K562 (cell line): ENCODE measurements at regions not wholly inside any gene's neighbourhood (a gene's known extent, or its start where the extent isn't known, plus 50 kb on each side); places are given as distances from the start of the nearest gene placed in this dataset.

Experiments
- HEY1 ChIP-seq: fragments of 250-450 bp; sonication (Bioruptor Pico); IDR thresholded peaks from 2 replicates; pipeline ENCODE4 v1.5.0; 2020; ENCODE audit warnings: mild to moderate bottlenecking, moderate library complexity, borderline replicate concordance
- KAT2B ChIP-seq: IDR thresholded peaks from one replicate; pipeline ENCODE4 v1.6.1; 2012; ENCODE audit warnings: low read depth, mild to moderate bottlenecking, control low read depth, inconsistent platforms, low read length, moderate library complexity
- L3MBTL2 ChIP-seq: fragments of 450-650 bp; IDR thresholded peaks from 2 replicates; pipeline ENCODE4 v1.6.1; 2016; ENCODE audit warnings: mild to moderate bottlenecking, moderate library complexity
- PCBP2 ChIP-seq: fragments of 200-400 bp; formaldehyde crosslinking; IDR thresholded peaks from 2 replicates; pipeline ENCODE4 v1.6.1; 2018; ENCODE audit warnings: low read length, low read depth, mild to moderate bottlenecking, moderate library complexity; ENCODE audit not compliant: poor library complexity, severe bottlenecking
- SREBF1 ChIP-seq: fragments of 150-350 bp; IDR thresholded peaks from 2 replicates; pipeline ENCODE4 v1.6.1; 2014; ENCODE audit warnings: antibody characterized with exemption, low read depth, low read length, borderline replicate concordance
- ZNF184 ChIP-seq: sonication (generic); formaldehyde crosslinking; IDR thresholded peaks from 2 replicates; pipeline ENCODE4 v1.5.0; 2020; ENCODE audit warnings: missing genetic modification reagents
- TF ChIP-seq, protein P1 (sequence below): sonication (generic); formaldehyde crosslinking; IDR thresholded peaks from 2 replicates; pipeline ENCODE4 v1.8.0; 2022; ENCODE audit warnings: mild to moderate bottlenecking, missing genetic modification reagents
- TF ChIP-seq, protein P2 (sequence below): sonication (generic); formaldehyde crosslinking; IDR thresholded peaks from 2 replicates; pipeline ENCODE4 v1.8.0; 2022; ENCODE audit warnings: mild to moderate bottlenecking, missing genetic modification reagents

DNA sequence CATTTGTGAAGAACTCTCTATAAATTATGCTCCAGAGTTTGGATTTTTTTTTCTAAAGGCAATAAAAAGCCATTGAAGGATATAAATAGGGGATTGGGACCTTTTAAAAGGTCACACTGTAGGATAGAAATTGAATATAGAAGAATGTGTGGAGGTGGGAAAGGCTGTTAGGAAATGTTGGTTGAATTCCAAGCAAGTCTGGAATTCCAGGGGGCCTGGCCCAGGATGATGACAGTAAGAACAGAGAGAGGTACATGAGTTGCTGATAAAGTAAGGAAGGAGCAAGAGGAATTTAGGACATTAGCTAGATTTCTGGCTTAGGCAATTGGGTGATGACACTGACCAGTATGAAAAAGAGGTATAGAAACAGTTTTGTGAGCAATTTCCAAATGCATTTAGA lies 95.4 kb upstream of the USP38 start (continued):
- TF ChIP-seq, protein P1, sequence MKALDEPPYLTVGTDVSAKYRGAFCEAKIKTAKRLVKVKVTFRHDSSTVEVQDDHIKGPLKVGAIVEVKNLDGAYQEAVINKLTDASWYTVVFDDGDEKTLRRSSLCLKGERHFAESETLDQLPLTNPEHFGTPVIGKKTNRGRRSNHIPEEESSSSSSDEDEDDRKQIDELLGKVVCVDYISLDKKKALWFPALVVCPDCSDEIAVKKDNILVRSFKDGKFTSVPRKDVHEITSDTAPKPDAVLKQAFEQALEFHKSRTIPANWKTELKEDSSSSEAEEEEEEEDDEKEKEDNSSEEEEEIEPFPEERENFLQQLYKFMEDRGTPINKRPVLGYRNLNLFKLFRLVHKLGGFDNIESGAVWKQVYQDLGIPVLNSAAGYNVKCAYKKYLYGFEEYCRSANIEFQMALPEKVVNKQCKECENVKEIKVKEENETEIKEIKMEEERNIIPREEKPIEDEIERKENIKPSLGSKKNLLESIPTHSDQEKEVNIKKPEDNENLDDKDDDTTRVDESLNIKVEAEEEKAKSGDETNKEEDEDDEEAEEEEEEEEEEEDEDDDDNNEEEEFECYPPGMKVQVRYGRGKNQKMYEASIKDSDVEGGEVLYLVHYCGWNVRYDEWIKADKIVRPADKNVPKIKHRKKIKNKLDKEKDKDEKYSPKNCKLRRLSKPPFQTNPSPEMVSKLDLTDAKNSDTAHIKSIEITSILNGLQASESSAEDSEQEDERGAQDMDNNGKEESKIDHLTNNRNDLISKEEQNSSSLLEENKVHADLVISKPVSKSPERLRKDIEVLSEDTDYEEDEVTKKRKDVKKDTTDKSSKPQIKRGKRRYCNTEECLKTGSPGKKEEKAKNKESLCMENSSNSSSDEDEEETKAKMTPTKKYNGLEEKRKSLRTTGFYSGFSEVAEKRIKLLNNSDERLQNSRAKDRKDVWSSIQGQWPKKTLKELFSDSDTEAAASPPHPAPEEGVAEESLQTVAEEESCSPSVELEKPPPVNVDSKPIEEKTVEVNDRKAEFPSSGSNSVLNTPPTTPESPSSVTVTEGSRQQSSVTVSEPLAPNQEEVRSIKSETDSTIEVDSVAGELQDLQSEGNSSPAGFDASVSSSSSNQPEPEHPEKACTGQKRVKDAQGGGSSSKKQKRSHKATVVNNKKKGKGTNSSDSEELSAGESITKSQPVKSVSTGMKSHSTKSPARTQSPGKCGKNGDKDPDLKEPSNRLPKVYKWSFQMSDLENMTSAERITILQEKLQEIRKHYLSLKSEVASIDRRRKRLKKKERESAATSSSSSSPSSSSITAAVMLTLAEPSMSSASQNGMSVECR (CRISPR knock-in tag): no peak
- TF ChIP-seq ZNF184 (CRISPR knock-in tag) (no peak), HEY1 (CRISPR knock-in tag) (no peak), L3MBTL2 (no peak), PCBP2 (no peak), SREBF1 (no peak), KAT2B (no peak)
- TF ChIP-seq, protein P2, sequence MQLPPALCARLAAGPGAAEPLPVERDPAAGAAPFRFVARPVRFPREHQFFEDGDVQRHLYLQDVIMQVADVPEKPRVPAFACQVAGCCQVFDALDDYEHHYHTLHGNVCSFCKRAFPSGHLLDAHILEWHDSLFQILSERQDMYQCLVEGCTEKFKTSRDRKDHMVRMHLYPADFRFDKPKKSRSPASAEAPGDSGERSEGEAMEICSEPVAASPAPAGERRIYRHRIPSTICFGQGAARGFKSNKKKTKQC: no peak
